ENCODE measurements at regions not wholly inside any gene's neighbourhood (a gene's known extent, or its start where the extent isn't known, plus 50 kb on each side); places are given as distances from the start of the nearest gene placed in this dataset.

- TF ChIP-seq ZNF23 (tag by site-specific recombination; IDR thresholded peaks at IDR 0.05; ENCODE audit: borderline replicate concordance) (no peak), ZNF394 (tag by site-specific recombination; IDR thresholded peaks at IDR 0.05; ENCODE audit: borderline replicate concordance) (no peak), ZNF624 (tag by site-specific recombination; IDR thresholded peaks at IDR 0.05) (no peak), ZNF513 (tag by site-specific recombination; IDR thresholded peaks at IDR 0.05) (no peak), ZNF544 (tag by site-specific recombination; IDR thresholded peaks at IDR 0.05) (peak; percentile 70), ZNF658 (tag by site-specific recombination; IDR thresholded peaks at IDR 0.05) (peak; percentile 62; the same call in 1 of the 2 replicates), TCF7L2 (IDR thresholded peaks at IDR 0.05; ENCODE audit: borderline replicate concordance, low read depth, low read length) (no peak), ZNF510 (tag by site-specific recombination; IDR thresholded peaks at IDR 0.05; ENCODE audit: insufficient replicate concordance) (peak; percentile 28), ZBTB10 (tag by site-specific recombination; IDR thresholded peaks at IDR 0.05) (no peak), ZNF629 (tag by site-specific recombination; IDR thresholded peaks at IDR 0.05) (0 out of 2 replicates have a peak, but pooled peaks have one; percentile 31), ZNF184 (tag by site-specific recombination; IDR thresholded peaks at IDR 0.05) (peak; percentile 82), SP7 (tag by site-specific recombination; IDR thresholded peaks at IDR 0.05) (peak; percentile 61), ZNF426 (tag by site-specific recombination; IDR thresholded peaks at IDR 0.05) (no peak), ZNF416 (tag by site-specific recombination; IDR thresholded peaks at IDR 0.05) (0 out of 2 replicates have a peak, but pooled peaks have one; percentile 68), ZNF621 (tag by site-specific recombination; IDR thresholded peaks at IDR 0.05) (0 out of 2 replicates have a peak, but pooled peaks have one; percentile 59), ZNF626 (tag by site-specific recombination; IDR thresholded peaks at IDR 0.05) (peak; percentile 99), ZNF529 (tag by site-specific recombination; IDR thresholded peaks at IDR 0.05; ENCODE audit: insufficient replicate concordance) (peak; percentile 76), ZBTB6 (tag by site-specific recombination; IDR thresholded peaks at IDR 0.05) (no peak), ZNF121 (tag by site-specific recombination; IDR thresholded peaks at IDR 0.05) (no peak), ZNF324 (tag by site-specific recombination; IDR thresholded peaks at IDR 0.05) (0 out of 2 replicates have a peak, but pooled peaks have one; percentile 60), ZNF610 (tag by site-specific recombination; IDR thresholded peaks at IDR 0.05; ENCODE audit: borderline replicate concordance) (peak; percentile 63; the same call in 1 of the 2 replicates), ZSCAN30 (tag by site-specific recombination; IDR thresholded peaks at IDR 0.05) (peak; percentile 50; the same call in 1 of the 2 replicates), ZNF133 (tag by site-specific recombination; IDR thresholded peaks at IDR 0.05) (peak; percentile 39; the same call in 1 of the 2 replicates), ZNF571 (tag by site-specific recombination; IDR thresholded peaks at IDR 0.05) (no peak), ZNF175 (tag by site-specific recombination; IDR thresholded peaks at IDR 0.05) (no peak), TRIM28 (IDR thresholded peaks at IDR 0.05; ENCODE audit: borderline replicate concordance, low read length) (peak; percentile 99)
- TF ChIP-seq, protein P1, sequence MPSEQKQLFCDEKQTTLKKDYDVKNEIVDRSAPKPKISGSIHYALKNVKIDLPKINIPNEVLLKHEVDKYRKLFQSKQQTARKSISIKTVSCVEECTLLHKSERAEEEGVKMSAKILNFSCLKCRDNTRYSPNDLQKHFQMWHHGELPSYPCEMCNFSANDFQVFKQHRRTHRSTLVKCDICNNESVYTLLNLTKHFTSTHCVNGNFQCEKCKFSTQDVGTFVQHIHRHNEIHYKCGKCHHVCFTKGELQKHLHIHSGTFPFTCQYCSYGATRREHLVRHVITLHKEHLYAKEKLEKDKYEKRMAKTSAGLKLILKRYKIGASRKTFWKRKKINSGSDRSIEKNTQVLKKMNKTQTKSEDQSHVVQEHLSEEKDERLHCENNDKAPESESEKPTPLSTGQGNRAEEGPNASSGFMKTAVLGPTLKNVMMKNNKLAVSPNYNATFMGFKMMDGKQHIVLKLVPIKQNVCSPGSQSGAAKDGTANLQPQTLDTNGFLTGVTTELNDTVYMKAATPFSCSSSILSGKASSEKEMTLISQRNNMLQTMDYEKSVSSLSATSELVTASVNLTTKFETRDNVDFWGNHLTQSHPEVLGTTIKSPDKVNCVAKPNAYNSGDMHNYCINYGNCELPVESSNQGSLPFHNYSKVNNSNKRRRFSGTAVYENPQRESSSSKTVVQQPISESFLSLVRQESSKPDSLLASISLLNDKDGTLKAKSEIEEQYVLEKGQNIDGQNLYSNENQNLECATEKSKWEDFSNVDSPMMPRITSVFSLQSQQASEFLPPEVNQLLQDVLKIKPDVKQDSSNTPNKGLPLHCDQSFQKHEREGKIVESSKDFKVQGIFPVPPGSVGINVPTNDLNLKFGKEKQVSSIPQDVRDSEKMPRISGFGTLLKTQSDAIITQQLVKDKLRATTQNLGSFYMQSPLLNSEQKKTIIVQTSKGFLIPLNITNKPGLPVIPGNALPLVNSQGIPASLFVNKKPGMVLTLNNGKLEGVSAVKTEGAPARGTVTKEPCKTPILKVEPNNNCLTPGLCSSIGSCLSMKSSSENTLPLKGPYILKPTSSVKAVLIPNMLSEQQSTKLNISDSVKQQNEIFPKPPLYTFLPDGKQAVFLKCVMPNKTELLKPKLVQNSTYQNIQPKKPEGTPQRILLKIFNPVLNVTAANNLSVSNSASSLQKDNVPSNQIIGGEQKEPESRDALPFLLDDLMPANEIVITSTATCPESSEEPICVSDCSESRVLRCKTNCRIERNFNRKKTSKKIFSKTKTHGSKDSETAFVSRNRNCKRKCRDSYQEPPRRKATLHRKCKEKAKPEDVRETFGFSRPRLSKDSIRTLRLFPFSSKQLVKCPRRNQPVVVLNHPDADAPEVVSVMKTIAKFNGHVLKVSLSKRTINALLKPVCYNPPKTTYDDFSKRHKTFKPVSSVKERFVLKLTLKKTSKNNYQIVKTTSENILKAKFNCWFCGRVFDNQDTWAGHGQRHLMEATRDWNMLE (tag by site-specific recombination; conservative IDR thresholded peaks at IDR 0.05; ENCODE audit: low read depth): peak; percentile 58
- TF ChIP-seq, protein P2, sequence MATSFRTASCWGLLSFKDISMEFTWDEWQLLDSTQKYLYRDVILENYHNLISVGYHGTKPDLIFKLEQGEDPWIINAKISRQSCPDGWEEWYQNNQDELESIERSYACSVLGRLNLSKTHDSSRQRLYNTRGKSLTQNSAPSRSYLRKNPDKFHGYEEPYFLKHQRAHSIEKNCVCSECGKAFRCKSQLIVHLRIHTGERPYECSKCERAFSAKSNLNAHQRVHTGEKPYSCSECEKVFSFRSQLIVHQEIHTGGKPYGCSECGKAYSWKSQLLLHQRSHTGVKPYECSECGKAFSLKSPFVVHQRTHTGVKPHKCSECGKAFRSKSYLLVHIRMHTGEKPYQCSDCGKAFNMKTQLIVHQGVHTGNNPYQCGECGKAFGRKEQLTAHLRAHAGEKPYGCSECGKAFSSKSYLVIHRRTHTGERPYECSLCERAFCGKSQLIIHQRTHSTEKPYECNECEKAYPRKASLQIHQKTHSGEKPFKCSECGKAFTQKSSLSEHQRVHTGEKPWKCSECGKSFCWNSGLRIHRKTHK (tag by site-specific recombination; IDR thresholded peaks at IDR 0.05): peak; percentile 63; the same call in 1 of the 2 replicates
Measured at GRCh38 chr14:103204852-103205540, 81.7 kb downstream of the TNFAIP2 start (continued).

Measured in HEK293 (cell line).